T-helper 1 cell treated with Interleukin-12 subunit alpha and Interleukin-12 subunit beta and Interleukin-4 antibody, amounts not matched to agents 30 ng/mL and 1 ng/mL, for 36 hours (primary cell): ENCODE measurements at regions not wholly inside any gene's neighbourhood (a gene's known extent, or its start where the extent isn't known, plus 50 kb on each side); places are given as distances from the start of the nearest gene placed in this dataset.

ENCODE experiments used
- intact Hi-C: fragments of 100-400 bp; cut with micrococcal nuclease; formaldehyde crosslinking; loops from one replicate; pipeline ENCODE4 v1.15.1; 2024

- intact Hi-C loops: no loop called here
Observed at GRCh38 chr4:160947653-160948052, 1216.1 kb downstream of the FSTL5 start.

DNA sequence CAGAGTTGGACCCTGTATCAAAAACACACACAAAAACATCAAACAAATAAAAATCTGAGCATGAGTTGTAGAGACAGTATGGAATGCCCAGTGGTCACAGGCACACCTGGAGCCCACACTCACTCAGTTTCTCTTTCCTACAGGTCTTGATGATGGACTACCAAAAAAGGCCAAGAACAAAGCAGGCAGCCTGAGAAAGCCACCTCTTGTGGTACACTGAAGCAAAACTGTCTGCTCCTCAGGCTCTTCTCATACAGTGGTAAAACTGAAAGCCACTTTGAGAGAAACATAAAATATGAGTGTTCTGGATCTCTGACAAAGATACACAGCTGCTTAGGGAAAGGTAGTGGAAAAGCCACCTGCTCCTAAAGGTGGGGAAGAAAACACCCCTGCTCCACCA, 1206.9 kb downstream of the FSTL5 start:
- intact Hi-C loops: no loop called here

DNA sequence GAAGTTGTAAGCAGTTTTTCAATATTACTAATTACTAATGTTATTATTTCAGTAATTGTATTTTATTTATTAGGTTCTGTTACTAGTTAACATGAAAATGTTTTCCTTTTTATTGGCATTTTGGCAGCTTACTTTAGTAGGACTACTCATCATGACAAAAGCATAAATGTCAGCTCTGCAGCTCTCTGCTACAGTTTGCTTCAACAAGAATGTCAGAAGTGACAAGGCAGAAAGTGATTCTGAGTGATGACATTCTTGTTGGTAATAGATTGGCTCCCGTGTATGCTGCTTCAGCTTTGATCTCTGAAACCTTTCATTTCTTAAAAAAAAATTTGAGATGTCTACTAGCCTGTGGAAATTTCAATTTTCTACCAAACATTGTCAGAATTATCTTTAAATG, 1193.9 kb downstream of the FSTL5 start:
- intact Hi-C loops: no loop called here

DNA sequence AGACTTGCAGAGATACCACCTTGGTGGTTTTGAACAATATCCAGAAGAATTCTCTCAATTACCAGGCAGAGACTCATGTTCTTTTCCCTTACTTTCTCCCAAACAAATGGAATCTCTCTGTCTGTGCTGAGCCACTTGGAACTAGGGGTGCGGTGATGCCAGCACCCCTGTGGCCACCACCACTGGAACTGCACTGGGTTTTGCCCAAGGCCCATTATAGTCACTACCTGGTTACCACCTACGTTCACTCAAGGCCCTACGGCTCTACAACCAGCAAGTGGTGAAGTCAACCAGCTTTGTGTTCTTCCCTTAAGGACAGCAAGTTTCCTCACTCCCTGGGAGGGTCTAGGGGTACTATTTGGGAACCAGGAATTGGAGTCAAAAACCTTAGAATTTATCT, 1183.7 kb downstream of the FSTL5 start:
- intact Hi-C loops: no loop called here

- intact Hi-C loops: no loop called here
Observed at GRCh38 chr4:160981083-160981482, 1182.7 kb downstream of the FSTL5 start.

GRCh38 chr4:160983035-160983434, 1180.8 kb downstream of the FSTL5 start:
- intact Hi-C loops: no loop called here

DNA sequence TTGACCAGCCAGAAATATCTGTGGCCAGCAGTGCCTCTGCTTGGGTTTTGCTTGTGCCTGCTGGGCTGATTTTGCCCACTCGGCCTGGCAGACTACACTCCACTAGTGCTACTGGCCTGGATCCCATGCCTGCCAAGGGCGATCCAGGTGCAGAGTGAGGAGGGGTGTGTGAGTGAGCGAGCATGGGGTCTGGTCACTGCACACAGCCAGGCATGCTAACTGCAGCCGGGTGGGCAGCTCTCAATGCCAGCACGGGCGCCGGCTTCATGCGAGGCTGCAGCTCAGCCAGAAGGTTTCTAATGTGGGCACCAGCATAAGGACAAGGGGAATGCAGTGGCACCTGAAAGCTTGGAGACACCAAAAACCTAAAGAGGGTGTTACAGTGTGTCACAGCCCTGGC, 1161.4 kb downstream of the FSTL5 start:
- intact Hi-C loops: no loop called here

DNA sequence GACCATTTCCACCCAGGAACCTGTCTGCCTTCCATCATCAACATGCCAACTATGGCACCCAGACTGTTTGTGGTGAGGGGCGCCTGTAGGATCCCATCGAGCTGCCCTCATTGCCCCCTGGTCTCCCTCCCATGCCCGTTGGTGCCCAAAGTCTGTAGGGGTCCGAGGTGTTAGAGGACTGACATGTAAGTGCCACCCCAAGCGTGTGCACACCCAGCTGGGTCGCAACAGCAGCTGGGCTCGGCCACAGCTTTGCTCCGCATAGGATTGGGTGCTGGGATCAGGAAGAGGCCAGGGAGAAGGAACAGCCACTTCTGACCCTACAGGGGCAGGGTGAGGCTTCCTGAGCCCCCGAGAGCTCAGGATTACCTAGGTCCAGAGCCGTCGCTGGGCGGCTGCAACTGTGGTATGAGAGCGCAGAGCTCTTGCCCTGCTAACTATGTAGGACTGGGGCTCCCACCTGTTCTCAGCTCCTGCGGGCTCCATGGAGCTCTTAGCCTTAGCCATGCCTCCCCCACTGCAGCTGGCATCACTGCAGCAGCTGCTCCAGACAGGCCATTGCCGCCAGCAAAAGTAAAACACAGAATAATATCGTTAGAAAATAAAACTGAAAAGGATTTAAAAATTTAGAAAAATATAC, 1160.3 kb downstream of the FSTL5 start:
- intact Hi-C loops: no loop called here

- intact Hi-C loops: no loop called here
Observed at GRCh38 chr4:161005746-161006145, 1158.1 kb downstream of the FSTL5 start.

GRCh38 chr4:161008527-161008926, 1155.3 kb downstream of the FSTL5 start:
- intact Hi-C loops: no loop called here

GRCh38 chr4:161010227-161010626, 1153.6 kb downstream of the FSTL5 start:
- intact Hi-C loops: no loop called here
